Epithelial cell of esophagus (primary cell): ENCODE measurements at regions not wholly inside any gene's neighbourhood (a gene's known extent, or its start where the extent isn't known, plus 50 kb on each side); places are given as distances from the start of the nearest gene placed in this dataset.

Source experiments
- DNase-seq: peaks from one replicate; pipeline ENCODE4 v3.0.0; 2010; ENCODE audit warnings: low read depth
- H3K4me3 ChIP-seq: 2 replicates; pipeline ENCODE4 v1.5.1; 2011; ENCODE audit warnings: mild to moderate bottlenecking, low read length, control low read depth
- CTCF ChIP-seq: IDR thresholded peaks from 2 replicates; pipeline ENCODE4 v1.5.1; 2011; ENCODE audit warnings: low read depth, mild to moderate bottlenecking, low read length, control low read depth, inconsistent platforms; ENCODE audit not compliant: insufficient read depth; ENCODE audit errors: missing control alignments

GRCh38 chr16:26510924-26511323 lies 555.8 kb upstream of the C16orf82 start:
- DNase-seq, result no peak
- no peak for TF ChIP-seq CTCF
- H3K4me3 ChIP-seq, result no peak overlapping the region

- no peak for DNase-seq
- no peak overlapping the region for H3K4me3 ChIP-seq
- no peak for TF ChIP-seq CTCF
Measured at GRCh38 chr16:26511463-26511862, 555.3 kb upstream of the C16orf82 start.

DNA sequence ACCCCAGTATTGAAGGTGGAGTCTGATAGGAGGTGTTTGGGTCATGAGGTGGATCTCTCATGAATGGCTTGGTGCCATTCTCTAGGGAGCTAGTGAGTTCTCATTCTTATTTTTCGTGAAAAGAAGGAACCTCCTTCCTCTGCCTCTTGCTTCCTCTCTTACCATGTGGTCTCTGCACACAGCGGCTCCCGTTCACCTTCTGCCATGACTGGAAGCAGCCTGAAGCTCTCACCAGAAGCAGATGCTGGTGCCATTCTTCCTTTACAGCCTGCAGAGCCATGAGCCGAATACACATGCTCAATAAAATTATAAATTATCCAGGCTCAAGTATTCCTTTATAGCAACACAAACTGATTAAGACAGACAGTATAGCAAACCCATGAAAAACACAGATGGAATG lies 545.1 kb upstream of the C16orf82 start:
- TF ChIP-seq CTCF, result no peak
- no peak for DNase-seq
- no peak overlapping the region for H3K4me3 ChIP-seq

DNA sequence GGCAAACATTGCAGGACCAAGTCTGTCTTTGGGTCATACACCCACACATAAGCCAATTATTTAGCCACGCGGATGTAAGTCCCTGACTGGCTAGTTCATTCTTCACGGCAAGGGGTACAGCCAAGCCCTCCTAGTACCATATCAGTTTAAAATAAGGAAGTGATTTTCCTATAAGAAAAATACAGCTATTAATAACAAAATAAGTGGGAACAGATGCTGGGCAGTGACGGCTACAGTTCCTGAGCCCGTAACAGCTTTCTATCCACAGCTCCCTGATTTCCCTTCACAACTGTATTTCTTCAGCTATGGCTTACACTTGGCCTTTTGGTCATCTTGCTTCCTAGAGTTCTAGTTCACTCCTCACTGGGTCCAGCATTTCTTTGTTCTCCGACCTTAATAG lies 542.4 kb upstream of the C16orf82 start:
- DNase-seq, result no peak
- no peak overlapping the region for H3K4me3 ChIP-seq
- TF ChIP-seq CTCF, result no peak

DNA sequence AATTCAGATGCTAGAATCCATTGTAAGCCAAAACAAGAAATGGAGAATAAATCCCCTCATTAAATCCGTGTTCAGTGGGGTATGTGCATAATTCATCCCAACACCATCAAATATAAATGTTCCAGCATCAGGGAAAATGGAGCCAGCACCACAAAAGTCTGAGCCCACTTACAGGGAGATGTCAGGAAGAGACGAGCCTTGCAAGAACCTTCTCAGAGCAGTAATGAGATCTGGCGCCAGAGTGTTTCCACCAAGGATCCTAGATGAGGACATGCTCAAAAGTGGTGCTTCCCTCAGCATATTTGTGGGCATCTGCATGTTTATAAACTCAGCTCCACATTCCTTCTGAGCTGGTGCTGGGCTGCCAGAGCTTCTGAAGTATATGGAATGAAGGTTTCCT lies 541.9 kb upstream of the C16orf82 start:
- no peak for TF ChIP-seq CTCF
- no peak for DNase-seq
- H3K4me3 ChIP-seq, result no peak overlapping the region

- TF ChIP-seq CTCF, result no peak
- DNase-seq, result no peak
- no peak overlapping the region for H3K4me3 ChIP-seq
Measured at GRCh38 chr16:26525856-26526255, 540.9 kb upstream of the C16orf82 start.

DNA sequence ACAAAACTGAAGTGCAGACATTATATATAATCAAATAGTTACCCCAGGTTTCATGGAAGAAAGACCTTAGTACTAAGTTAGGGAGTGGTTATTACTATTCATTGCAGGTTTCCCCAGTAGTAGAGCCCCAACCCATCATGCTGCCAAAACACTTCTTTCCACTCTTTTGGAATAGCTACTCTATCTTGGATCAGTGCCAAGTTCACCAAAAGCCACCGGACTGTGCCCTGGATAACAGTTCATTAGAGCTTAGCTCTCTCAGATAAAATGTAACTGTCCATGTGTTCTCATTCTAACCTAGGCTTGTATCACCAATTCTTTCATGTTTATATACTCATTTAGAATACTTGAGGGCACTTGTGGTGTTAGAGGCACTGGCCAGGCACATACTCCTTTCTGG lies 540.1 kb upstream of the C16orf82 start:
- no peak for TF ChIP-seq CTCF
- H3K4me3 ChIP-seq, result no peak overlapping the region
- no peak for DNase-seq
